ENCODE measurements at regions not wholly inside any gene's neighbourhood (a gene's known extent, or its start where the extent isn't known, plus 50 kb on each side); places are given as distances from the start of the nearest gene placed in this dataset.

- WGBS (ENCODE audit: insufficient coverage): no CpG with 5 or more reads among the region's 2 CpGs
- peaks cover 0 to 8% (median 4%) of the 10 kb centered on the region in 7 donors for H3K9me3 Mint-ChIP-seq
- peaks cover 0 to 11% (median 1%) of the 10 kb centered on the region in 3 donors for H3K27me3 Mint-ChIP-seq (ENCODE audit: low read depth in 3 of 3)
- Histone ChIP-seq H3K27me3 (ENCODE audit: control insufficient read depth in 2 of 2, insufficient read depth in 2 of 2, low read length in 2 of 2) (no peaks in the 10 kb centered on the region), H3K9ac (ENCODE audit: insufficient read depth, low read length, poor library complexity, severe bottlenecking) (no peak overlapping the region), H3K79me2 (ENCODE audit: insufficient read depth, low read length) (no peaks in the 10 kb centered on the region), H3K36me3 (replicated peaks in 1 of 2; ENCODE audit: control insufficient read depth in 1 of 2, insufficient read depth in 2 of 2, low read length in 2 of 2) (no peaks in the 10 kb centered on the region), H2AFZ (ENCODE audit: insufficient read depth, low read depth, low read length, poor library complexity, severe bottlenecking) (no peak overlapping the region), H3K4me1 (ENCODE audit: control insufficient read depth in 1 of 2, insufficient read depth in 2 of 2, low read length in 2 of 2) (no peaks in the 10 kb centered on the region), H4K20me1 (ENCODE audit: insufficient read depth, low read length) (no peaks in the 10 kb centered on the region), H3K9me3 (replicated peaks in 1 of 2; ENCODE audit: control insufficient read depth in 1 of 2, insufficient read depth in 1 of 2, low read length in 2 of 2) (no peaks in the 10 kb centered on the region), H3K27ac (ENCODE audit: low read depth in 1 of 2, low read length in 2 of 2) (no peak overlapping the region), H3K4me3 (replicated peaks in 1 of 3; ENCODE audit: low read depth in 2 of 3, low read length in 3 of 3) (no peak overlapping the region), H3K4me2 (replicated peaks; ENCODE audit: extremely low read depth, low read length, poor library complexity, severe bottlenecking) (no peak overlapping the region)
- peaks cover 11% of the 10 kb centered on the region for H3K4me1 Mint-ChIP-seq
- TF ChIP-seq, protein P1, sequence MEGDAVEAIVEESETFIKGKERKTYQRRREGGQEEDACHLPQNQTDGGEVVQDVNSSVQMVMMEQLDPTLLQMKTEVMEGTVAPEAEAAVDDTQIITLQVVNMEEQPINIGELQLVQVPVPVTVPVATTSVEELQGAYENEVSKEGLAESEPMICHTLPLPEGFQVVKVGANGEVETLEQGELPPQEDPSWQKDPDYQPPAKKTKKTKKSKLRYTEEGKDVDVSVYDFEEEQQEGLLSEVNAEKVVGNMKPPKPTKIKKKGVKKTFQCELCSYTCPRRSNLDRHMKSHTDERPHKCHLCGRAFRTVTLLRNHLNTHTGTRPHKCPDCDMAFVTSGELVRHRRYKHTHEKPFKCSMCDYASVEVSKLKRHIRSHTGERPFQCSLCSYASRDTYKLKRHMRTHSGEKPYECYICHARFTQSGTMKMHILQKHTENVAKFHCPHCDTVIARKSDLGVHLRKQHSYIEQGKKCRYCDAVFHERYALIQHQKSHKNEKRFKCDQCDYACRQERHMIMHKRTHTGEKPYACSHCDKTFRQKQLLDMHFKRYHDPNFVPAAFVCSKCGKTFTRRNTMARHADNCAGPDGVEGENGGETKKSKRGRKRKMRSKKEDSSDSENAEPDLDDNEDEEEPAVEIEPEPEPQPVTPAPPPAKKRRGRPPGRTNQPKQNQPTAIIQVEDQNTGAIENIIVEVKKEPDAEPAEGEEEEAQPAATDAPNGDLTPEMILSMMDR (IDR thresholded peaks at IDR 0.05): no peak
- H3K36me3 Mint-ChIP-seq: no peaks in the 10 kb centered on the region
- DNase-seq: no peak
- intact Hi-C loops (cut with micrococcal nuclease): no loop called here
- H3K27ac Mint-ChIP-seq: no peak overlapping the region
- H3K4me3 Mint-ChIP-seq: no peak overlapping the region
Observed at GRCh38 chr3:191628571-191628970, 167.6 kb downstream of the PYDC2 start.

DNA sequence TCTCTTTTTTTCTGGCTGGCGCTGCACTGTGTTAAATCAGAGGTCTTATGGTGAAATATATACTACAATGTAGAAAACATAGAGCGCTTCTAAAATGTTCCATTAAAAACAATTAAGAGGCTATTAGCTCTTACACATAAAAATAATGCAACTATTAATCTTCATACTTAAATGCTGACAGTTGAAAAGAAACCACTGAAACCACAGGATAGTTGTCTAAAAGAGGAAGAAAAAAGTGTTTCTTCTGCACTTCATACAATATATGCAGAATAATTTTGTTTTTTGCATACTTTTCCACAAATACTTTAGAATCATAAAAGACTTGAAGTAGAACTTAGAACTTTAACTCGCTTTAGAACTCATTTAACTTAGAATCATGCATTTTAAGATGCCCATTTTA, 170.5 kb downstream of the PYDC2 start:
- Mint-ChIP-seq H3K9me3 (peaks cover 0 to 8% (median 4%) of the 10 kb centered on the region in 7 donors), H3K36me3 (no peaks in the 10 kb centered on the region), H3K27me3 (ENCODE audit: low read depth in 3 of 3) (peaks cover 0 to 6% (median 1%) of the 10 kb centered on the region in 3 donors), H3K4me1 (peaks cover 11% of the 10 kb centered on the region), H3K27ac (no peak overlapping the region), H3K4me3 (no peak overlapping the region)
- Histone ChIP-seq H3K4me3 (replicated peaks in 1 of 3; ENCODE audit: low read depth in 2 of 3, low read length in 3 of 3) (no peak overlapping the region), H3K36me3 (replicated peaks in 1 of 2; ENCODE audit: control insufficient read depth in 1 of 2, insufficient read depth in 2 of 2, low read length in 2 of 2) (no peaks in the 10 kb centered on the region), H3K9me3 (replicated peaks in 1 of 2; ENCODE audit: control insufficient read depth in 1 of 2, insufficient read depth in 1 of 2, low read length in 2 of 2) (no peaks in the 10 kb centered on the region), H3K4me1 (ENCODE audit: control insufficient read depth in 1 of 2, insufficient read depth in 2 of 2, low read length in 2 of 2) (no peaks in the 10 kb centered on the region), H4K20me1 (ENCODE audit: insufficient read depth, low read length) (no peaks in the 10 kb centered on the region), H3K79me2 (ENCODE audit: insufficient read depth, low read length) (no peaks in the 10 kb centered on the region), H3K4me2 (replicated peaks; ENCODE audit: extremely low read depth, low read length, poor library complexity, severe bottlenecking) (no peak overlapping the region), H3K9ac (ENCODE audit: insufficient read depth, low read length, poor library complexity, severe bottlenecking) (no peak overlapping the region), H3K27me3 (ENCODE audit: control insufficient read depth in 2 of 2, insufficient read depth in 2 of 2, low read length in 2 of 2) (peaks cover 0 to 2% of the 10 kb centered on the region in 2 donors), H2AFZ (ENCODE audit: insufficient read depth, low read depth, low read length, poor library complexity, severe bottlenecking) (no peak overlapping the region), H3K27ac (ENCODE audit: low read depth in 1 of 2, low read length in 2 of 2) (no peak overlapping the region)
- DNase-seq: no peak
- intact Hi-C loops (cut with micrococcal nuclease): no loop called here
- no CpG with 5 or more reads among the region's 3 CpGs for WGBS (ENCODE audit: insufficient coverage)
- TF ChIP-seq, protein P1 (IDR thresholded peaks at IDR 0.05): no peak

All from CD14-positive monocyte (primary cell).